Fibroblast of skin of right biceps (primary cell): ENCODE measurements at regions not wholly inside any gene's neighbourhood (a gene's known extent, or its start where the extent isn't known, plus 50 kb on each side); places are given as distances from the start of the nearest gene placed in this dataset.

Source experiments
- DNase-seq: peaks from one replicate; pipeline ENCODE4 v3.0.0-alpha.2; 2013

GRCh38 chr13:37406031-37406430 lies 192.5 kb downstream of the POSTN start:
- no peak for DNase-seq

GRCh38 chr13:37403776-37404527 lies 194.6 kb downstream of the POSTN start:
- DNase-seq, result peak; percentile 92

GRCh38 chr13:37401721-37402120 lies 196.8 kb downstream of the POSTN start:
- DNase-seq, result no peak

GRCh38 chr13:37397535-37397934 lies 201.0 kb downstream of the POSTN start:
- no peak for DNase-seq

- peak; percentile 50 for DNase-seq
Observed at GRCh38 chr13:37395544-37395943, 203.0 kb downstream of the POSTN start.

- DNase-seq, result no peak
Observed at GRCh38 chr13:37392389-37392788, 206.2 kb downstream of the POSTN start.

GRCh38 chr13:37390735-37391134 lies 207.8 kb downstream of the POSTN start:
- no peak for DNase-seq

GRCh38 chr13:37385956-37386670 lies 212.5 kb downstream of the POSTN start:
- peak; percentile 90 for DNase-seq

GRCh38 chr13:37385248-37385647 lies 213.3 kb downstream of the POSTN start:
- DNase-seq, result no peak

- DNase-seq, result no peak
Observed at GRCh38 chr13:37383856-37384370, 214.7 kb downstream of the POSTN start.

GRCh38 chr13:37383046-37383445 lies 215.5 kb downstream of the POSTN start:
- DNase-seq, result peak; percentile 60

GRCh38 chr13:37382146-37382545 lies 216.4 kb downstream of the POSTN start:
- DNase-seq, result peak; percentile 75

GRCh38 chr13:37381502-37381901 lies 217.1 kb downstream of the POSTN start:
- peak; percentile 58 for DNase-seq

GRCh38 chr13:37379841-37380240 lies 218.7 kb downstream of the POSTN start:
- peak; percentile 40 for DNase-seq

GRCh38 chr13:37375724-37376123 lies 222.8 kb downstream of the POSTN start:
- DNase-seq, result no peak

GRCh38 chr13:37375071-37375470 lies 223.5 kb downstream of the POSTN start:
- no peak for DNase-seq

- DNase-seq, result peak; percentile 81
Observed at GRCh38 chr13:37369616-37370015, 229.0 kb downstream of the POSTN start.

GRCh38 chr13:37368501-37368900 lies 230.1 kb downstream of the POSTN start:
- no peak for DNase-seq

GRCh38 chr13:37366044-37366770 lies 232.4 kb downstream of the POSTN start:
- no peak for DNase-seq

GRCh38 chr13:37365496-37365895 lies 233.1 kb downstream of the POSTN start:
- DNase-seq, result no peak

GRCh38 chr13:37364956-37365355 lies 233.6 kb downstream of the POSTN start:
- DNase-seq, result peak; percentile 35

- DNase-seq, result peak; percentile 76
Observed at GRCh38 chr13:37364007-37364406, 234.6 kb downstream of the POSTN start.

GRCh38 chr13:37361608-37362007 lies 237.0 kb downstream of the POSTN start:
- peak; percentile 36 for DNase-seq
